ENCODE measurements at regions not wholly inside any gene's neighbourhood (a gene's known extent, or its start where the extent isn't known, plus 50 kb on each side); places are given as distances from the start of the nearest gene placed in this dataset.
A peak's percentile ranks its signal among the peaks of the same experiment; 100 is the strongest.

DNA sequence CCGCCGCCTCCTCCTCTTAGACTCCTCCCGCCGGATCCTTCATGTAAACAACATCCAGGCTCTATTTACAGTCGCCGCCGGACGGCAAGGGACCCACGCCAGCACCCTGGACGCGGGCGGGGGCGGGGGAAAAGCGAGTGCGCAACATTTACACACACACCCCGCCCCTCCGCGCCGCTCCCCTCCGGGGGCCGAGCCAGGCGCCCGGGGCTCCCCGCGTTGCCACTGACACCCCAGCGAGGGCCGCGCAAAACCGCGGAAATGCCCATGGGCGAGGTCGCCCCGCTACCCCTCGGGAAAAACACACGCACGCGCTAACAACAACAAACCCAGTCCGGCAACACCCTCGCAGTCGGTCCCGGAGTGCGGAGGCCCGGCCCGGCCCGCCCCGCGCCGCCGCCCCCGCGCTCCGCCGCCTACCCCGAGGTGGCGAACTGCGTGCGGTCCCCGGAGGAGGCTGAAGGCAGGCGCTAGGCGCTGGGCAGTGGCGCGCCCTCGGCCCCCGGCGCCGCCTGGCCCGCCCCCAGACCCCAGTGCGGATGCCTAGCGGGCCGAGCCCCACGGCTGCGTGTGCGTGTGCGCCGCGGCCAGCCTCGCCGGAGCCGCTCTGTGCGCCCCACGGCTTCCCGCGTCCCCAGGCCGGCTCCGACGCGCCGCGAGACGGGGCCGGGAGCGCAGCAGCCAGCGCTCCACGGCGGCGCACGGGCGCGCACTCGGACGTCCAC lies 81.1 kb upstream of the AK4 start:
- Mint-ChIP-seq H3K4me1 (peaks cover 44 to 66% (median 57%) of the 10 kb centered on the region in 3 donors), H3K9me3 (no peaks in the 10 kb centered on the region), H3K27me3 (no peaks in the 10 kb centered on the region), H3K4me3 (peak overlapping the region; percentile 93 to 99 (median 96)), H3K27ac (peak overlapping the region; percentile 81 to 100 (median 98)), H3K36me3 (peaks cover 0 to 4% of the 10 kb centered on the region in 2 donors)
- DNase-seq, result peak; percentile 86
- ATAC-seq (ENCODE audit: low read depth in 2 of 2), result peak; percentile 73 to 74

- H3K27ac Mint-ChIP-seq, result peak overlapping the region; percentile 98 to 100 (median 99)
Measured at GRCh38 chr1:65067491-65068201, 80.4 kb upstream of the AK4 start.

GRCh38 chr1:65068202-65069010 lies 79.6 kb upstream of the AK4 start:
- DNase-seq, result peak; percentile 35
- peaks cover 34 to 51% (median 43%) of the 10 kb centered on the region in 3 donors for H3K4me1 Mint-ChIP-seq

More at GRCh38 chr1:65067491-65068201, 80.4 kb upstream of the AK4 start:
- Mint-ChIP-seq H3K9me3 (no peaks in the 10 kb centered on the region), H3K4me3 (peak overlapping the region; percentile 93 to 99 (median 98)), H3K4me1 (peaks cover 38 to 58% (median 50%) of the 10 kb centered on the region in 3 donors), H3K36me3 (peaks cover 0 to 4% of the 10 kb centered on the region in 2 donors), H3K27me3 (no peaks in the 10 kb centered on the region)
- peak; percentile 37 to 40 for ATAC-seq (ENCODE audit: low read depth in 2 of 2)
- peak; percentile 68 for DNase-seq

GRCh38 chr1:65069011-65069565 lies 78.9 kb upstream of the AK4 start:
- H3K27ac Mint-ChIP-seq, result peak overlapping the region; percentile 98 to 100 (median 99)
- peak; percentile 21 for DNase-seq
- H3K27me3 Mint-ChIP-seq, result no peaks in the 10 kb centered on the region
- no peak for ATAC-seq (ENCODE audit: low read depth in 2 of 2)
- no peaks in the 10 kb centered on the region for H3K9me3 Mint-ChIP-seq
- peaks cover 33 to 48% (median 40%) of the 10 kb centered on the region in 3 donors for H3K4me1 Mint-ChIP-seq
- H3K36me3 Mint-ChIP-seq, result peaks cover 0 to 4% of the 10 kb centered on the region in 2 donors
- H3K4me3 Mint-ChIP-seq, result peak overlapping the region; percentile 93 to 99 (median 98)

More at GRCh38 chr1:65068202-65069010, 79.6 kb upstream of the AK4 start:
- no peaks in the 10 kb centered on the region for H3K27me3 Mint-ChIP-seq
- H3K9me3 Mint-ChIP-seq, result no peaks in the 10 kb centered on the region
- H3K27ac Mint-ChIP-seq, result peak overlapping the region; percentile 98 to 100 (median 99)
- H3K4me3 Mint-ChIP-seq, result peak overlapping the region; percentile 93 to 99 (median 98)
- peaks cover 0 to 4% of the 10 kb centered on the region in 2 donors for H3K36me3 Mint-ChIP-seq
- no peak for ATAC-seq (ENCODE audit: low read depth in 2 of 2)

DNA sequence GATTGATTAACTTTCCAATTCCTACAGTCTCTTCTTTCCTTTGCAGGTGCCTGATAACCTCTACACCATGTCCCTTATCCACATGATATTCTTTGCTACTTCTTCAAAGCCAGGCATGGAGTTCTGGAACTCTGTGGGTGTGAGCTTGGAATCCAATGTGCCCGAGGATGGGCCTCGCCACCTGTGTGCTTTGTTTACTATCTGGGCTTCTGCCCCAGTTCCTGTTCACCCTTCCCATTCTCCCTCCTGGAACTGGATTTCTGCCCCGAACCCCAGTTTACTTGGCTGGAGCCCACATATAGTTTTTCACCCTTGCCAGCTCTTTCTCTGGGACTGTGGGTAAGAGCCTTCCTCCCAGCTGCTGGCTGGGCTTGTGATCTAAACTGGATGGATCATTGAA lies 75.2 kb upstream of the AK4 start:
- Mint-ChIP-seq H3K9me3 (no peaks in the 10 kb centered on the region), H3K27ac (peak overlapping the region in 1 of 6 donors; percentile 87), H3K27me3 (no peaks in the 10 kb centered on the region), H3K4me3 (peak overlapping the region in 1 of 8 donors; percentile 29), H3K4me1 (peaks cover 8 to 20% (median 17%) of the 10 kb centered on the region in 3 donors), H3K36me3 (no peaks in the 10 kb centered on the region)
- no peak for ATAC-seq (ENCODE audit: low read depth in 2 of 2)
- no peak for DNase-seq

- DNase-seq (peak; percentile 63), ATAC-seq (ENCODE audit: low read depth in 2 of 2) (peak; percentile 95 to 98)
- Mint-ChIP-seq H3K27me3 (peaks cover 0 to 12% (median 12%) of the 10 kb centered on the region in 3 donors), H3K27ac (peak overlapping the region in 3 of 6 donors; percentile 2 to 77 (median 26)), H3K9me3 (no peaks in the 10 kb centered on the region), H3K36me3 (no peaks in the 10 kb centered on the region), H3K4me3 (no peak overlapping the region), H3K4me1 (peaks cover 0 to 2% (median 0%) of the 10 kb centered on the region in 3 donors)
Measured at GRCh38 chr1:65075123-65075976, 72.7 kb upstream of the AK4 start.

DNA sequence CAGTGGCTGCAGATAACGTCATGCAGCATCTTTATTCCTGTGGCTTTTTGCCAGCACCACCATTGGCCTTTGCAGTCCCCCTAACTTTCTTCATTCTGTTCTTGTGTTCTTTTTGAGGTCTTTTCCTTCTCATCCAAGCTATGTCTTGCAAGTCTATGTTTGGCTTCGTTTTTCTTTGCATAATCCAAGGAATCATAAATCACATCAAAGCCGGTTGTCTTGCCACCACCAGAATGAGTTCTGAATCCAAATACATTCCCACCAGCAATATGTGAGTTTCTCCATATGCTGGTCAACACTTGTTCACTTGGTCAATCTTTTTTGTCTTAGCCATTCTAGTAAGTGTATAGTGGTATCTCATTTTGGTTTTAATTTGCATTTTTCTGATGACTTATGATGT lies 70.6 kb upstream of the AK4 start:
- no peaks in the 10 kb centered on the region for H3K36me3 Mint-ChIP-seq
- H3K9me3 Mint-ChIP-seq, result no peaks in the 10 kb centered on the region
- peaks cover 0 to 13% (median 12%) of the 10 kb centered on the region in 3 donors for H3K27me3 Mint-ChIP-seq
- DNase-seq (no peak), ATAC-seq (ENCODE audit: low read depth in 2 of 2) (no peak)
- H3K4me1 Mint-ChIP-seq, result no peaks in the 10 kb centered on the region
- no peak overlapping the region for H3K27ac Mint-ChIP-seq
- H3K4me3 Mint-ChIP-seq, result no peak overlapping the region

DNA sequence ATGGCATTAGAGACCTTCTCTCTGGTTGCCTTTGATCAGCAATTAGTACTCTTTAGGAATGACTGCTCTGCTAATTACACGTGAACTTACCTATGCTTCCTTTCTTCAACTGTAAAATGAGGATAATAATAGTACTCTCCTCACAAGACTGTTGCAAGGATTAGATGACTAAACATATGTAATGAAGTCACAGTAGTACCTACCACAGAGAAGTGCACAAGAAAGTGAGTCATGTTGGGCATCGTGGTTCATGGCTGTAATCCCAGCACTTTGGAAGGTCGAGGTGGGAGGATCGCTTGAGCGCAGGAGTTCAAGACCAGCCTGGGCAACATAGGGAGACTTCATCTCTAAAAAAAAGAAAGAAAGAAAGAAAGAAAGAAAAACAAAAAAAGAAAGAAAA lies 68.1 kb upstream of the AK4 start:
- Mint-ChIP-seq H3K4me1 (peaks cover 0 to 4% (median 0%) of the 10 kb centered on the region in 3 donors), H3K27ac (no peak overlapping the region), H3K36me3 (no peaks in the 10 kb centered on the region), H3K27me3 (peaks cover 0 to 13% (median 12%) of the 10 kb centered on the region in 3 donors), H3K9me3 (no peaks in the 10 kb centered on the region), H3K4me3 (peak overlapping the region in 1 of 8 donors; percentile 24)
- no peak for ATAC-seq (ENCODE audit: low read depth in 2 of 2)
- no peak for DNase-seq

- Mint-ChIP-seq H3K27me3 (peaks cover 3 to 21% (median 18%) of the 10 kb centered on the region in 3 donors), H3K36me3 (peaks cover 4% of the 10 kb centered on the region in 2 donors), H3K4me1 (peaks cover 0 to 4% (median 4%) of the 10 kb centered on the region in 3 donors), H3K4me3 (no peak overlapping the region), H3K27ac (no peak overlapping the region), H3K9me3 (peaks cover 0 to 7% (median 4%) of the 10 kb centered on the region in 7 donors)
- no peak for DNase-seq
- ATAC-seq (ENCODE audit: low read depth in 2 of 2), result no peak
Measured at GRCh38 chr1:65082346-65083040, 65.5 kb upstream of the AK4 start.

DNA sequence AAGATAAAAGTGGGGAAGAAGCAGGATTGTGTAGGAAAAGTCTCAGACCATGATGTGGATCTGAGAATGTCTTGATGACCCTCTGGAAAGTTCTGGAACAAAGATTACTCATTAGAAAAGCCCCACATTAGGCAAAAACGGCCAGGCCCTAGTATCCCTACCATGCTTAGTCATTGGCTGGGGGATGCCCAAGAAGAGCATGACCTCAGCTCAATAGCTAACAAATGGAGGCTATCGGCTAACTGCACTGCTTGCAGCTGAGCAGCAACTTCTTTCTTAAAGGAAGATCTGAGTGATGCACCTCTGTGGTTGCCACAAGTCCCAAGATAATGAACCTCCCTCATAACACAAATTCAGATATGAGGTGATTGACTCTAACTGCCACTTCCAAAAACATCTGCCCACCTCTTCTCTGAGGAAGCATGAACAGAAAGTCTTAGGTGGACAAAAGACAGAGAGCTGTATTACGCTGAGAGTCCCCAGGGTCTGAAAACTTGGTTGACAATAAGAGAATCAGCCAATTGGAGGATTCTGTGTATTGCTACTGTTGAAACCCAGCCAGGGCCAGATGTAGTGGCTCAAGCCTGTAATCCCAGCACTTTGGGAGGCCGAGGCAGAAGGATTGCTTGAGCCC lies 64.6 kb upstream of the AK4 start:
- DNase-seq, result no peak
- H3K27me3 Mint-ChIP-seq, result peaks cover 4 to 21% (median 18%) of the 10 kb centered on the region in 3 donors
- ATAC-seq (ENCODE audit: low read depth in 2 of 2), result no peak
- peaks cover 7 to 9% of the 10 kb centered on the region in 2 donors for H3K36me3 Mint-ChIP-seq
- H3K27ac Mint-ChIP-seq, result no peak overlapping the region
- H3K4me3 Mint-ChIP-seq, result no peak overlapping the region
- peaks cover 0 to 12% (median 7%) of the 10 kb centered on the region in 7 donors for H3K9me3 Mint-ChIP-seq
- H3K4me1 Mint-ChIP-seq, result peaks cover 0 to 4% (median 4%) of the 10 kb centered on the region in 3 donors

DNA sequence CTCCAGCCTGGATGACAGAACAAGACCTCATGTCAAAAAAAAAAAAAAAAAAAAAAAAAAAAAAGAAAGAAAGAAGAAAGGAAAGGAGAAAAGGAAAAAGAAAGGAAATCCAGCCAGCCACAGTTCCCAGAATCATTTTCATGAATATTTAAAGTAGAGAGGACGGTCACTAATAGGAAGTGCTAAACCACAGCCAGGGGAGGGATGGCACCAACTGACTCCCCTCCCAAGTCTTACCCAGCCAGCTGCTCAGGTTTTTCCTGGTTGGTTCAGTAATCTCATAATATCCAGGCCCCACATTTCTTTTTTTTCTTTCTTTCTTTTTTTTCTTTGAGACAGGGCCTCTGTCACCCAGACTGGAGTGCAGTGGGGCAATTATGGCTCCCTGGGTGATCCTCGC lies 63.9 kb upstream of the AK4 start:
- H3K27ac Mint-ChIP-seq, result no peak overlapping the region
- peaks cover 4 to 21% (median 16%) of the 10 kb centered on the region in 3 donors for H3K27me3 Mint-ChIP-seq
- peaks cover 0 to 12% (median 7%) of the 10 kb centered on the region in 7 donors for H3K9me3 Mint-ChIP-seq
- ATAC-seq (ENCODE audit: low read depth in 2 of 2) (no peak), DNase-seq (no peak)
- H3K36me3 Mint-ChIP-seq, result peaks cover 7 to 9% of the 10 kb centered on the region in 2 donors
- peaks cover 0 to 4% (median 4%) of the 10 kb centered on the region in 3 donors for H3K4me1 Mint-ChIP-seq
- H3K4me3 Mint-ChIP-seq, result no peak overlapping the region

Measured in naive B cell (primary cell).